IMR-90 (cell line): ENCODE measurements at regions not wholly inside any gene's neighbourhood (a gene's known extent, or its start where the extent isn't known, plus 50 kb on each side); places are given as distances from the start of the nearest gene placed in this dataset.

Experiments
- ATAC-seq: fragments of 200-7000 bp; cut with Tn5 transposase; 2 replicates; pipeline ENCODE4 v1.9.1; 2020; ENCODE audit warnings: low read depth, mild to moderate bottlenecking, moderate library complexity
- BruUV-seq: library from RNA; stranded (reverse); fragments of 400-500 nt; replicated peaks from 2 replicates; lab custom pipeline; 2021; lab: Mats Ljungman, UMichigan
- CTCF ChIA-PET: fragments of 300-600 bp; formaldehyde crosslinking; extraction: SDS; loops from one replicate; lab custom pipeline; 2021; ENCODE audit warnings: antibody characterized with exemption; lab: Yijun Ruan, JAX
- POLR2A ChIA-PET: fragments of 300-600 bp; sonication (Branson Sonifier 250); formaldehyde crosslinking; loops from one replicate; lab custom pipeline; 2022; ENCODE audit warnings: antibody characterized with exemption; ENCODE audit not compliant: unreplicated experiment; lab: Charles Lee
- DNase-seq: peaks from one replicate; pipeline ENCODE4 v3.0.0; 2013
- H2AFZ ChIP-seq: replicated peaks from 2 replicates; pipeline ENCODE3; 2013; ENCODE audit warnings: low read length, mild to moderate bottlenecking; ENCODE audit not compliant: poor library complexity
- H2AK5ac ChIP-seq: 2 replicates; pipeline ENCODE4 v1.6.1; 2013; ENCODE audit warnings: low read depth, low read length, inconsistent platforms
- H2AK9ac ChIP-seq: replicated peaks from 2 replicates; pipeline ENCODE3; 2013; ENCODE audit warnings: mild to moderate bottlenecking, low read depth, low read length, moderate library complexity; ENCODE audit not compliant: poor library complexity
- H2BK120ac ChIP-seq: 2 replicates; pipeline ENCODE4 v1.6.1; 2013; ENCODE audit warnings: low read depth, low read length, inconsistent platforms
- H2BK15ac ChIP-seq: 3 replicates; pipeline ENCODE4 v1.6.1; 2013; ENCODE audit warnings: low read depth, low read length, inconsistent platforms
- H2BK20ac ChIP-seq: 2 replicates; pipeline ENCODE4 v1.6.1; 2013; ENCODE audit warnings: low read depth, mild to moderate bottlenecking, inconsistent platforms, low read length, moderate library complexity
- H2BK5ac ChIP-seq: 2 replicates; pipeline ENCODE4 v1.6.1; 2013; ENCODE audit warnings: mild to moderate bottlenecking, low read depth, low read length, inconsistent platforms; ENCODE audit not compliant: poor library complexity, severe bottlenecking
- H3K14ac ChIP-seq: replicated peaks from 2 replicates; pipeline ENCODE4 v1.6.1; 2013; ENCODE audit warnings: low read depth, low read length, inconsistent platforms
- H3K18ac ChIP-seq: 2 replicates; pipeline ENCODE4 v1.6.1; 2013; ENCODE audit warnings: low read depth, low read length, control low read depth
- H3K23ac ChIP-seq: 2 replicates; pipeline ENCODE4 v1.6.1; 2013; ENCODE audit warnings: low read depth, low read length, inconsistent platforms
- H3K27ac ChIP-seq: 2 replicates; pipeline ENCODE4 v1.5.1; 2013; ENCODE audit warnings: mild to moderate bottlenecking, control low read depth, low read length; ENCODE audit not compliant: insufficient read depth
- H3K27me3 ChIP-seq: 2 replicates; pipeline ENCODE4 v1.6.1; 2013; ENCODE audit warnings: low read length; ENCODE audit not compliant: control insufficient read depth, insufficient read depth
- H3K36me3 ChIP-seq: 2 replicates; pipeline ENCODE4 v1.6.1; 2013; ENCODE audit warnings: low read length, mixed read lengths; ENCODE audit not compliant: control insufficient read depth, insufficient read depth
- H3K4ac ChIP-seq: 2 replicates; pipeline ENCODE4 v1.6.1; 2013; ENCODE audit warnings: low read depth, low read length, inconsistent platforms
- H3K4me1 ChIP-seq: 2 replicates; pipeline ENCODE4 v1.6.1; 2013; ENCODE audit warnings: low read length, mixed read lengths; ENCODE audit not compliant: control insufficient read depth, insufficient read depth
- H3K4me2 ChIP-seq: 2 replicates; pipeline ENCODE4 v1.6.1; 2013; ENCODE audit warnings: low read depth, mild to moderate bottlenecking, control low read depth, low read length, moderate library complexity
- H3K4me3 ChIP-seq: 2 replicates; pipeline ENCODE4 v1.5.1; 2013; ENCODE audit warnings: low read depth, mild to moderate bottlenecking, control low read depth, low read length, moderate library complexity; ENCODE audit not compliant: insufficient read depth
- H3K56ac ChIP-seq: 2 replicates; pipeline ENCODE4 v1.6.1; 2013; ENCODE audit warnings: low read length, inconsistent platforms; ENCODE audit not compliant: insufficient read depth; ENCODE audit errors: extremely low read depth
- H3K79me1 ChIP-seq, 2 experiments: 2 replicates each; pipeline ENCODE4 v1.6.1; 2013; ENCODE audit warnings: low read length in 2 of 2, inconsistent platforms in 1 of 2, low read depth in 1 of 2
- H3K9ac ChIP-seq: 2 replicates; pipeline ENCODE4 v1.6.1; 2013; ENCODE audit warnings: low read depth, low read length, control low read depth
- H3K9me1 ChIP-seq: 2 replicates; pipeline ENCODE4 v1.6.1; 2013; ENCODE audit warnings: low read length, inconsistent platforms; ENCODE audit not compliant: insufficient read depth
- H3K9me3 ChIP-seq: 2 replicates; pipeline ENCODE4 v1.6.1; 2013; ENCODE audit warnings: low read length; ENCODE audit not compliant: control insufficient read depth, insufficient read depth
- H4K20me1 ChIP-seq: 2 replicates; pipeline ENCODE4 v1.6.1; 2013; ENCODE audit warnings: low read length, inconsistent platforms; ENCODE audit not compliant: insufficient read depth
- H4K5ac ChIP-seq: 2 replicates; pipeline ENCODE4 v1.6.1; 2013; ENCODE audit warnings: mild to moderate bottlenecking, low read depth, low read length, control low read depth
- H4K8ac ChIP-seq, 2 experiments: 2 replicates each; pipeline ENCODE4 v1.6.1; 2013; ENCODE audit warnings: low read depth in 2 of 2, low read length in 2 of 2, control low read depth in 1 of 2, inconsistent platforms in 1 of 2
- H4K91ac ChIP-seq: 2 replicates; pipeline ENCODE4 v1.6.1; 2013; ENCODE audit warnings: low read depth, low read length, inconsistent platforms; ENCODE audit not compliant: insufficient read depth
- BHLHE40 ChIP-seq: fragments of 150-350 bp; IDR thresholded peaks from 2 replicates; pipeline ENCODE4 v1.6.1; 2016; ENCODE audit warnings: mild to moderate bottlenecking, low read depth, low read length
- CTCF ChIP-seq: conservative IDR thresholded peaks from 2 replicates; pipeline ENCODE4 v1.5.1; 2012; ENCODE audit warnings: mild to moderate bottlenecking, low read depth, low read length, improper control_type of control experiment
- MXI1 ChIP-seq: IDR thresholded peaks from 2 replicates; pipeline ENCODE4 v1.6.1; 2012; ENCODE audit warnings: low read depth, mild to moderate bottlenecking, low read length, moderate library complexity, borderline replicate concordance
- RFX5 ChIP-seq: IDR thresholded peaks from 2 replicates; pipeline ENCODE4 v1.8.0; 2012; ENCODE audit warnings: low read depth, mild to moderate bottlenecking, low read length, moderate library complexity
- USF2 ChIP-seq: fragments of 150-350 bp; IDR thresholded peaks from 2 replicates; pipeline ENCODE4 v1.6.1; 2017; ENCODE audit warnings: mild to moderate bottlenecking, antibody characterized with exemption, low read length, low read depth
- WGBS, 2 experiments: methylation state at CpG; one replicate each; pipeline versions ENCODE4 v1.1.5 to v1.1.7; 2013; ENCODE audit warnings: missing lambda C conversion rate in 2 of 2; ENCODE audit not compliant: insufficient read length in 1 of 2; ENCODE audit errors: extremely low coverage in 2 of 2; 5-methylcytosine and 5-hydroxymethylcytosine counted together
- dilution Hi-C: fragments of 300-500 bp; cut with HindIII; formaldehyde crosslinking; loops from one replicate; pipeline ENCODE4 v1.14.3; 2018; ENCODE audit warnings: low sequenced_read_pairs; ENCODE audit not compliant: unreplicated experiment
- in situ Hi-C: fragments of 300-500 bp; cut with MboI; formaldehyde crosslinking; loops from 3 replicates; pipeline ENCODE4 v1.14.3; 2019; ENCODE audit warnings: low sequenced_read_pairs, inconsistent platforms, mixed read lengths
- intact Hi-C: fragments of 100-400 bp; cut with micrococcal nuclease; formaldehyde crosslinking; loops from 2 replicates; pipeline ENCODE4 v1.10.0; 2022

GRCh38 chr6:87899499-87900147 is 148.0 kb upstream of the SPACA1 start:
- no peak overlapping the region for H3K4ac ChIP-seq
- H2BK5ac ChIP-seq: no peak overlapping the region
- ATAC-seq (no peak), DNase-seq (no peak)
- no peak overlapping the region for H3K9ac ChIP-seq
- no peak overlapping the region for H2AK5ac ChIP-seq
- no peaks in the 10 kb centered on the region for H3K79me1 ChIP-seq
- no peak overlapping the region for H3K27ac ChIP-seq
- no CpG with 5 or more reads among the region's 5 CpGs for WGBS, 2 experiments
- H2BK15ac ChIP-seq: no peak overlapping the region
- H2BK120ac ChIP-seq: no peak overlapping the region
- no peaks in the 10 kb centered on the region for H3K9me3 ChIP-seq
- no peaks in the 10 kb centered on the region for H4K20me1 ChIP-seq
- ChIA-PET CTCF (no interaction called here), POLR2A (no interaction called here)
- H3K36me3 ChIP-seq: no peaks in the 10 kb centered on the region
- no peak overlapping the region for H3K18ac ChIP-seq
- no peak overlapping the region for H2BK20ac ChIP-seq
- H3K23ac ChIP-seq: no peak overlapping the region
- no peak overlapping the region for H2AFZ ChIP-seq
- no peak overlapping the region for H4K8ac ChIP-seq
- H2AK9ac ChIP-seq: no peak overlapping the region
- dilution Hi-C loops: no loop called here
- H3K4me3 ChIP-seq: no peak overlapping the region
- no TSS peak for BruUV-seq
- no peak overlapping the region for H3K56ac ChIP-seq
- H4K5ac ChIP-seq: no peak overlapping the region
- peaks cover 9% of the 10 kb centered on the region for H3K27me3 ChIP-seq
- H3K4me1 ChIP-seq: no peaks in the 10 kb centered on the region
- no peak overlapping the region for H4K91ac ChIP-seq
- no peaks in the 10 kb centered on the region for H3K9me1 ChIP-seq
- intact Hi-C loops: no loop called here
- H3K14ac ChIP-seq: no peak overlapping the region
- in situ Hi-C loops: no loop called here
- TF ChIP-seq MXI1: no peak
- TF ChIP-seq BHLHE40: no peak
- TF ChIP-seq USF2: no peak
- TF ChIP-seq RFX5: no peak
- no peak for TF ChIP-seq CTCF
- no peak overlapping the region for H3K4me2 ChIP-seq
